ENCODE measurements at regions not wholly inside any gene's neighbourhood (a gene's known extent, or its start where the extent isn't known, plus 50 kb on each side); places are given as distances from the start of the nearest gene placed in this dataset.

- TF ChIP-seq ZBTB49 (CRISPR knock-in tag; IDR thresholded peaks at IDR 0.05; ENCODE audit: borderline replicate concordance) = no peak
- TF ChIP-seq ZIK1 (CRISPR knock-in tag; IDR thresholded peaks at IDR 0.05; ENCODE audit: borderline replicate concordance, low read depth) = no peak
- no peak for TF ChIP-seq TRIM22 (IDR thresholded peaks at IDR 0.05)
- TF ChIP-seq UBTF (CRISPR knock-in tag; IDR thresholded peaks at IDR 0.05) = no peak
These were observed 72.1 kb upstream of the DCAF12L2 start (continued) for GRCh38 chrX:126238220-126238619.

GRCh38 chrX:126237524-126237923 is 71.4 kb upstream of the DCAF12L2 start:
- no peak overlapping the region for H2AFZ ChIP-seq (ENCODE audit: low read length)
- no TSS peak for BruUV-seq (replicated peaks)
- in situ Hi-C loops (cut with HindIII; ENCODE audit: extremely low pct_ligation_motif_present, low pct_unique_long_range_greater_than_20kb) (no loop called here), intact Hi-C loops (cut with micrococcal nuclease; ENCODE audit: unreplicated experiment) (no loop called here)
- H3K9ac ChIP-seq (ENCODE audit: insufficient read depth, low read depth, low read length) = no peak overlapping the region
- no peak overlapping the region for H3K27ac ChIP-seq (ENCODE audit: extremely low read length, insufficient read depth, low read length)
- FAIRE-seq = no peak
- H3K79me2 ChIP-seq (ENCODE audit: insufficient read depth, low read length) = no peaks in the 10 kb centered on the region
- no peak for ATAC-seq
- no peak overlapping the region for H3K4me2 ChIP-seq (ENCODE audit: low read depth, low read length)
- no peak for DNase-seq (ENCODE audit: low spot score)
- no peaks in the 10 kb centered on the region for H4K20me1 ChIP-seq (ENCODE audit: insufficient read depth, low read length)
- H3K4me1 ChIP-seq (ENCODE audit: insufficient read depth, low read length) = no peaks in the 10 kb centered on the region
- TF ChIP-seq ZNF18 (CRISPR knock-in tag; IDR thresholded peaks at IDR 0.05; ENCODE audit: insufficient replicate concordance) (no peak), HNRNPL (IDR thresholded peaks at IDR 0.05; ENCODE audit: low read depth, low read length) (no peak), ZFP41 (CRISPR knock-in tag; IDR thresholded peaks at IDR 0.05; ENCODE audit: borderline replicate concordance) (no peak)
- no peaks in the 10 kb centered on the region for H3K27me3 ChIP-seq (ENCODE audit: control insufficient read depth in 1 of 2, insufficient read depth in 2 of 2, low read length in 2 of 2)
- no CpG with 5 or more reads among the region's 10 CpGs for WGBS (ENCODE audit: low lambda C conversion rate)
- no peaks in the 10 kb centered on the region for H3K36me3 ChIP-seq (replicated peaks in 1 of 2; ENCODE audit: control insufficient read depth in 1 of 2, insufficient read depth in 2 of 2, low read length in 2 of 2)
- H3K9me3 ChIP-seq (ENCODE audit: low read length) = peaks cover 24% of the 10 kb centered on the region
- no peak overlapping the region for H3K4me3 ChIP-seq (replicated peaks in 1 of 3; ENCODE audit: insufficient read depth in 1 of 3, low read depth in 2 of 3, low read length in 3 of 3)
- ChIA-PET CTCF (ENCODE audit: low intra/inter-chr PET ratio, low total read pairs) (no interaction called here), POLR2A (no interaction called here)

Measured in HepG2 (cell line).